GM23248 (cell line): ENCODE measurements at regions not wholly inside any gene's neighbourhood (a gene's known extent, or its start where the extent isn't known, plus 50 kb on each side); places are given as distances from the start of the nearest gene placed in this dataset.

Source experiments
- EZH2 ChIP-seq: fragments of 200-600 bp; sonication (generic); IDR thresholded peaks from 2 replicates; pipeline ENCODE4 v1.6.1; 2018; ENCODE audit warnings: antibody characterized with exemption, mild to moderate bottlenecking; ENCODE audit not compliant: insufficient read depth, poor library complexity, severe bottlenecking
- EZH2phosphoT487 ChIP-seq: fragments of 200-600 bp; sonication (generic); IDR thresholded peaks from 2 replicates; pipeline ENCODE4 v1.6.1; 2018; ENCODE audit warnings: antibody characterized with exemption, moderate library complexity, mild to moderate bottlenecking, low read depth; ENCODE audit not compliant: insufficient read depth

DNA sequence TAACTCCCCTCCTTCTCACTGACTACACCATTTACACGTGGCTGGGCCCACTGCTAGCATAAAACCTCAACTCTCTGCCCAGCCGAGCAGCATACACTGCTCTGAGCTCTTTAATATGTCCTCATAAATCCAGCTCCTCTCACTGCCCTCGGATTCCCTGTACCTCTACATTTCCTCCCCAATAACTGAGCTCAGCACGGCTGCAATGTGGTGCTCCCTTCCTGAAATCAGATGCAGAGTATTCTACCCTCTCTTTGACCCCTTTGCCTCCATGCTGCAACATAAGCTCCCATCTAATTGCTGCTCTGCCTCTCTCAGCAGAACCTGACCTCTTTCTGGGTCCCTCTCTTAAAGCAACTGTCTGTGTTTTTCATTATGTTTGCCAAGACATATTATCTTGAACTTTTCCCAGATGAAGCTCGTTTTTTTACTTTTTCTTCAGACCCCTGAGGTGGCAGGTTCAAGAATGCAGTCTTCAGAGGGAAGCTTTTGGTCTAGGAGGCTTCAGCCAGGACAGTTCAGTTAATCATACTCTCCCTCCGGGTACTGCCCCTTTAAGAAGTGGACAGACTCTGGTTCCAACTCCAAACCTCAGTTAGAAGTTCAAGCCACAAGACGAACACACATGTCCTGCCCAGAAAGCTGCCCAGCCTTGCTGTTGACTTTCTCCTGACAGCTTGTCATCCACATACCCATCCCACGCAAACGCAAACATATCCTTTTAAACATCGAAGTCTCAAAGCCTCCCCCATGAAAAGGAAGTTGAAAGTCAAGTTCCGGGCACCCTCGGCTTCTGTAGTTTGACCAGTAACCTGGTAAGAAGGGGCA lies 81.1 kb upstream of the NEO1 start:
- TF ChIP-seq EZH2 (no peak), EZH2phosphoT487 (no peak)
